ENCODE measurements at regions not wholly inside any gene's neighbourhood (a gene's known extent, or its start where the extent isn't known, plus 50 kb on each side); places are given as distances from the start of the nearest gene placed in this dataset.

DNA sequence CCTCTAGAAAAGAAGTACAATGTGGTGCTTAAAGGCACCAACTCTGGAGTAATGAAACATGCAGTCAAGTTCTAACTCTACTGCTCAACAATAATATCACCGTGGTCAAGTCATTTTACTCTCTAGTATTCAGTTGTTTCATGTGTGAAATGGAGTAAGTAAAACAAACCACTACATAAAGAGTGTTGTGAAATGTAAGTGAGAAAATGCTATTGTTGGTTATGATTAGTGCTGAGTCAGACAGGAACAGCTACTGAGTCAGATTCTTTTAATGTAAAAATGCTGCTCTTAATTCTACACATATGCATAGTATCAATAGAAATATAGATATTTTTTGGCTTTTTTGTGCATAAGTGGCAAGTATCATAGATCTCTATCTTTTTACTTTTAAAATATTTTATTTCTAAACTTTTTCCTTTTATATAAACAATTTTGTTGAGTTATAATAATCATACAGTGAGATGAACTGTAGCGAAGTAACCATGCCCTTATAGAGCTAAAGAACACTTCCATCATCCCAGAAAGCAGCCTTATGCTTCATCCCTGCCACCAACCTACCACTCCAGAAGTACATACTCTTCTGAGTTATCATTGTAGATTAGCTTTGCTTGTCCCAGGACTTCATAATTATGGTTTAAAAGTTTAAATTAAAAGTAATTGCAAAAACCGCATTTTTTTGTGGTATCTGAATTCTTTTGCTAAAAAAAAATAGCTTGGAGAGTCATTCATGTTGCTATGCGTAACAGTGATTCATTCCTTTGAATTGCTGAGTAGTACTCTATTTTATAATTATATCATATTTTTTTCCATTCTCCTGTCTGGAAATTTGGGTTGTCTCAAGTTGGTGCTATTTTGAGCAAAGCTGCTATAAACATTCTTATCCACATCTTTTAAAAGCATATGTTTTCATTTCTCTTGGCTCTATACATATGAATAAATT is 548.2 kb upstream of the CLINT1 start:
- TF ChIP-seq, protein P1, sequence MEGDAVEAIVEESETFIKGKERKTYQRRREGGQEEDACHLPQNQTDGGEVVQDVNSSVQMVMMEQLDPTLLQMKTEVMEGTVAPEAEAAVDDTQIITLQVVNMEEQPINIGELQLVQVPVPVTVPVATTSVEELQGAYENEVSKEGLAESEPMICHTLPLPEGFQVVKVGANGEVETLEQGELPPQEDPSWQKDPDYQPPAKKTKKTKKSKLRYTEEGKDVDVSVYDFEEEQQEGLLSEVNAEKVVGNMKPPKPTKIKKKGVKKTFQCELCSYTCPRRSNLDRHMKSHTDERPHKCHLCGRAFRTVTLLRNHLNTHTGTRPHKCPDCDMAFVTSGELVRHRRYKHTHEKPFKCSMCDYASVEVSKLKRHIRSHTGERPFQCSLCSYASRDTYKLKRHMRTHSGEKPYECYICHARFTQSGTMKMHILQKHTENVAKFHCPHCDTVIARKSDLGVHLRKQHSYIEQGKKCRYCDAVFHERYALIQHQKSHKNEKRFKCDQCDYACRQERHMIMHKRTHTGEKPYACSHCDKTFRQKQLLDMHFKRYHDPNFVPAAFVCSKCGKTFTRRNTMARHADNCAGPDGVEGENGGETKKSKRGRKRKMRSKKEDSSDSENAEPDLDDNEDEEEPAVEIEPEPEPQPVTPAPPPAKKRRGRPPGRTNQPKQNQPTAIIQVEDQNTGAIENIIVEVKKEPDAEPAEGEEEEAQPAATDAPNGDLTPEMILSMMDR (IDR thresholded peaks at IDR 0.05; ENCODE audit: insufficient read depth, low read length, poor library complexity, severe bottlenecking), result no peak
- TF ChIP-seq EZH2phosphoT487 (conservative IDR thresholded peaks at IDR 0.05; ENCODE audit: low read length), result no peak

Measured in SU-DHL-6 (cell line).